Vagina (tissue), 2 donors: ENCODE measurements at regions not wholly inside any gene's neighbourhood (a gene's known extent, or its start where the extent isn't known, plus 50 kb on each side); places are given as distances from the start of the nearest gene placed in this dataset.

Source experiments
- CTCF ChIP-seq, 3 experiments: fragments of 450-650 bp in 2 of 3; fragments of 200-600 bp in 1 of 3; sonication (generic) in 1 of 3; IDR thresholded peaks; one replicate each; pipeline ENCODE4 v1.5.1; 2017 to 2019; ENCODE audit warnings: antibody characterized with exemption in 3 of 3, mild to moderate bottlenecking in 2 of 3, moderate library complexity in 2 of 3
- POLR2A ChIP-seq, 2 donors: fragments of 450-650 bp; IDR thresholded peaks; one replicate each; pipeline ENCODE4 v1.6.1; 2017; ENCODE audit warnings: antibody characterized with exemption in 2 of 2, mild to moderate bottlenecking in 2 of 2, moderate library complexity in 2 of 2
- POLR2AphosphoS5 ChIP-seq, 2 donors: sonication (generic); formaldehyde crosslinking; IDR thresholded peaks; one replicate each; pipeline ENCODE4 v1.9.0; 2017; ENCODE audit warnings: antibody characterized with exemption in 2 of 2, mild to moderate bottlenecking in 2 of 2, low read depth in 1 of 2; ENCODE audit not compliant: insufficient read depth in 1 of 2

DNA sequence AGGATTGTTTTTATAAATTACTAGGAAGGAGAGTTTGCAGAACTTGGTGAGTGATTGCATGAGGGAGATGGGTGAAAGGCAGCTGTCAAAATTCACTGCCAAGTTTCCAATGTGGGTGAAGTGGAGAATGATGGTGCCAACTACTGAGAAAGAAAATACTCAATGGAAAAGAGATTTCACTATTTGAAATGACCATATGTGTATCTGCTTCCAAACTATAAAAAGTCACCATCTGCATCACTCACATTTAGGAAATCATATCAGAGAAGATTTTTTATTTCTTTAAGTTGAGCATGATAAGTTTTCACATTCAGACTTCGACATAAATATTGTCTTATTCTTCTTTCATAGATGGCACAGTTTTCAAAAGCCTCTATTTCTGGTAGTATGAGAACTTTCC lies 570.0 kb upstream of the DSEL start:
- TF ChIP-seq CTCF (IDR thresholded peaks at IDR 0.05), result no peak
- no peak for TF ChIP-seq POLR2A (IDR thresholded peaks at IDR 0.05)
- TF ChIP-seq POLR2AphosphoS5 (IDR thresholded peaks at IDR 0.05; ENCODE audit: insufficient read depth in 1 of 2, low read depth in 1 of 2), result no peak
